Natural killer cell (primary cell): ENCODE measurements at regions not wholly inside any gene's neighbourhood (a gene's known extent, or its start where the extent isn't known, plus 50 kb on each side); places are given as distances from the start of the nearest gene placed in this dataset.

Experiments
- ATAC-seq, 3 donors: fragments of 150-1000 bp in 2 of 3; fragments of 200-7000 bp in 1 of 3; cut with Tn5 transposase; 1 replicate in 1 of 3; 2 replicates in 2 of 3; pipeline ENCODE4 v1.10.0; 2021; ENCODE audit warnings: mild to moderate bottlenecking in 2 of 3, moderate library complexity in 2 of 3
- DNase-seq, 2 donors: peaks; one replicate each; pipeline versions ENCODE4 v3.0.0 to v3.0.0-alpha.2; 2013 to 2021; ENCODE audit warnings: mixed read lengths in 1 of 2
- H3K27ac ChIP-seq: one replicate; pipeline ENCODE4 v1.5.1; 2013; ENCODE audit warnings: mild to moderate bottlenecking, low read length
- H3K27me3 ChIP-seq: one replicate; pipeline ENCODE4 v1.6.1; 2013; ENCODE audit warnings: low read length; ENCODE audit not compliant: control insufficient read depth, insufficient read depth
- H3K36me3 ChIP-seq: one replicate; pipeline ENCODE4 v1.6.1; 2013; ENCODE audit warnings: low read length; ENCODE audit not compliant: control insufficient read depth, insufficient read depth
- H3K4me1 ChIP-seq: one replicate; pipeline ENCODE4 v1.6.1; 2013; ENCODE audit warnings: low read length; ENCODE audit not compliant: control insufficient read depth, insufficient read depth
- H3K4me3 ChIP-seq: one replicate; pipeline ENCODE4 v1.5.1; 2013; ENCODE audit warnings: low read length
- H3K9me3 ChIP-seq: one replicate; pipeline ENCODE4 v1.6.1; 2013; ENCODE audit warnings: low read length; ENCODE audit not compliant: control insufficient read depth, insufficient read depth
- H3K27ac Mint-ChIP-seq, 2 donors: one replicate each; pipeline ENCODE4 v1.8.0; 2022; ENCODE audit warnings: mild to moderate bottlenecking in 2 of 2, mixed read lengths in 2 of 2, moderate library complexity in 1 of 2
- H3K27me3 Mint-ChIP-seq, 2 donors: one replicate each; pipeline ENCODE4 v1.8.0; 2022; ENCODE audit warnings: low read depth in 2 of 2, mixed read lengths in 2 of 2
- H3K36me3 Mint-ChIP-seq: one replicate; pipeline ENCODE4 v1.8.0; 2022; ENCODE audit warnings: mixed read lengths
- H3K4me1 Mint-ChIP-seq, 2 donors: one replicate each; pipeline ENCODE4 v1.8.0; 2022; ENCODE audit warnings: mixed read lengths in 2 of 2
- H3K4me3 Mint-ChIP-seq: one replicate; pipeline ENCODE4 v1.8.0; 2022; ENCODE audit warnings: mild to moderate bottlenecking, moderate library complexity, mixed read lengths
- H3K9me3 Mint-ChIP-seq, 2 donors: one replicate each; pipeline ENCODE4 v1.8.0; 2022; ENCODE audit warnings: mixed read lengths in 2 of 2
- CTCF ChIP-seq: fragments of 200-600 bp; IDR thresholded peaks from one replicate; pipeline ENCODE4 v1.8.0; 2022; ENCODE audit warnings: antibody characterized with exemption
- whole genome bisulfite sequencing: methylation state at CpG from one replicate; pipeline ENCODE4 v1.1.7; 2013; ENCODE audit warnings: missing lambda C conversion rate; ENCODE audit not compliant: insufficient coverage; 5-methylcytosine and 5-hydroxymethylcytosine counted together
- intact Hi-C: fragments of 100-400 bp; cut with micrococcal nuclease; formaldehyde crosslinking; loops from one replicate; pipeline ENCODE4 v1.14.2; 2022

DNA sequence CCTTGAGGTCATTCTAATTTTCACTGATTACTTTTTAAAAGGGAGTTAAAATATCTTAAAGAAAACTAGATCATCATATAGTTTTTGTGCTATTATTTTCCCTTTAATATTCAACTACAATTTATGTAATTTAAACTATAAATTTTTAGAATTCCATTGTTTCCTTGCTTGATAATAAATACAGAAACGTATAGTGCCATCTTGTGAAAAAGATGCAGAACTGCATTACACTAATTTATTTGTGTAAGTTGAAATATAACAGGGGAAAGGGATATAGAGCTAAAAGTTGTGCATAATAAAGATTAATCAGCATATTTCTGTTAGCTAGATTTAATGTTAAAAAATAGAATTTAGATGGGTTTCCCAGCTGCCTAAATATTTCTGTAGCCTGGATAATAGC lies 61.5 kb upstream of the TDRD3 start:
- DNase-seq (peak in 1 of 2 donors; percentile 7), ATAC-seq (no peak)
- no peaks in the 10 kb centered on the region for H3K4me1 Mint-ChIP-seq
- WGBS, result 20% methylated on average over 1 of the region's 1 CpG
- TF ChIP-seq CTCF, result peak; percentile 40
- no peak overlapping the region for H3K27ac Mint-ChIP-seq
- Histone ChIP-seq H3K27ac (no peak overlapping the region), H3K4me3 (no peak overlapping the region), H3K4me1 (no peaks in the 10 kb centered on the region), H3K36me3 (no peaks in the 10 kb centered on the region), H3K27me3 (peaks cover 4% of the 10 kb centered on the region), H3K9me3 (no peaks in the 10 kb centered on the region)
- H3K9me3 Mint-ChIP-seq, result no peaks in the 10 kb centered on the region
- intact Hi-C loops, result loop anchor here (10.0 kb wide), 1 partner anchor 941 kb away; no protein-coding TSS in a partner anchor
- no peak overlapping the region for H3K4me3 Mint-ChIP-seq
- peaks cover 18 to 26% of the 10 kb centered on the region in 2 donors for H3K27me3 Mint-ChIP-seq
- H3K36me3 Mint-ChIP-seq, result no peaks in the 10 kb centered on the region

DNA sequence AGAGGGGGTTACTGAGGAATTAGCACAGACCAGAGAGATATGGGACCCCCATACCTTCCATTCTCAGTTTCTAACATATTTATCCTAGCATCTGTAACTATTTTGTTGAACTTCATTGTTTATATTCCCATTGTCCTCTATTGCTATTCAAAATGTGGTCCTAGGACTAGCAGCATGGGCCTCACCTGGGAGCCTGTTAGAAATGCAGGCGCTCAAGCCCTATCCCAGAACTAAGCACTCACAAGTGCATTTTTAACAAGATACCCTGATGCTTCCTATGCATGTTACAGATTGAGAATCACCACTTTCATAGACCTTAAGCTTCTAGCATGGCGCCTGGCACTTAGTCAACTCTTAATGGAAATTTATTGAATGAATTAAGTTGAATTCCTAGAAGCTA lies 58.3 kb upstream of the TDRD3 start:
- no peaks in the 10 kb centered on the region for H3K4me1 Mint-ChIP-seq
- no peak for DNase-seq
- 95% methylated on average over 2 of the region's 2 CpGs for WGBS
- no peaks in the 10 kb centered on the region for H3K36me3 Mint-ChIP-seq
- H3K4me3 ChIP-seq, result no peak overlapping the region
- H3K27me3 ChIP-seq, result peaks cover 4% of the 10 kb centered on the region
- H3K27me3 Mint-ChIP-seq, result peaks cover 22 to 24% of the 10 kb centered on the region in 2 donors
- H3K4me3 Mint-ChIP-seq, result no peak overlapping the region
- no peak overlapping the region for H3K27ac ChIP-seq
- H3K9me3 Mint-ChIP-seq, result peaks cover 0 to 2% of the 10 kb centered on the region in 2 donors
- intact Hi-C loops, result loop anchor here (10.0 kb wide), 1 partner anchor 944 kb away; no protein-coding TSS in a partner anchor
- no peak overlapping the region for H3K27ac Mint-ChIP-seq
- TF ChIP-seq CTCF, result no peak
- ATAC-seq, result no peak
- H3K4me1 ChIP-seq, result no peaks in the 10 kb centered on the region
- no peaks in the 10 kb centered on the region for H3K9me3 ChIP-seq
- no peaks in the 10 kb centered on the region for H3K36me3 ChIP-seq

DNA sequence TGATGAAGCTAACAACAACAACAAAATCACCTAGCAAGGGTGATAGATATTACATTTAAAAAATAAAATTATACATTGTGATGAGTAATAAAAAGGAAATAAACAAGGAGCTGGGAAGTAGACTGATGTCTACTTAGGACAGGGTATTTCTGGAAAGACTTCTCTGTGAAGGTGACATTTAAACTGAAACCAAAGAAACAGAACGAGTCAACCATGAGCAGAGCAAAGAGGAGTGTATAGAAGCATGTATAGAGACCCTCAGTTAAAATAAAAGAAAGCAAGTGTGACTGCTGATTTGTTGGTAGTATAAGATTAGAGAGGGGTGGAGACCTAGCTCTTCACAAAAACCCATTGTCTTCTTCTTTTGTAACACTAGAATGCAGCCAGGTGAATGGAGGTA lies 53.0 kb upstream of the TDRD3 start:
- Mint-ChIP-seq H3K9me3 (peaks cover 0 to 5% of the 10 kb centered on the region in 2 donors), H3K27me3 (peaks cover 29 to 42% of the 10 kb centered on the region in 2 donors), H3K4me1 (no peaks in the 10 kb centered on the region), H3K4me3 (no peak overlapping the region), H3K27ac (no peak overlapping the region), H3K36me3 (no peaks in the 10 kb centered on the region)
- H3K4me3 ChIP-seq, result no peak overlapping the region
- no peaks in the 10 kb centered on the region for H3K4me1 ChIP-seq
- WGBS, result 64% methylated on average over 1 of the region's 1 CpG
- intact Hi-C loops, result no loop called here
- no peaks in the 10 kb centered on the region for H3K36me3 ChIP-seq
- H3K27ac ChIP-seq, result no peak overlapping the region
- TF ChIP-seq CTCF, result no peak
- H3K9me3 ChIP-seq, result no peaks in the 10 kb centered on the region
- DNase-seq (no peak), ATAC-seq (no peak)
- no peaks in the 10 kb centered on the region for H3K27me3 ChIP-seq

DNA sequence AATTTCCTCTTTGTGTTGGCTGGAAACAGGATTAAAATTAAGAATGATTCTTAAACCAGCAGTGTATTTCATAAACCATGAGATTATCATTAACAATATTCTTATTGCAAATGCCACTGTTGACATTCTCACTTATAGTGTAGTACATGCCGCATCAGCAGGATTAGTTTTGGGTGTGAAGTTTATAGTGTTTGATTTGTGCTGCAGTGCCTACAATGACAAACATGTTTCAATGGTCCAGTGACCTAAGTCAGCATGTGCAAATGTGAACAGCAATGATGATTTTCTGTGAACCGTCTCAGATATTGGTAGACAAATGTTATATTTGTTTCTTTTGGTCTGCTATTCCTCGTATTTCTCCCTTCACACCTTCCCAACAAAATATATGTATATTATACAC lies 49.8 kb upstream of the TDRD3 start:
- Histone ChIP-seq H3K27ac (no peak overlapping the region), H3K4me1 (no peaks in the 10 kb centered on the region), H3K36me3 (no peaks in the 10 kb centered on the region), H3K9me3 (no peaks in the 10 kb centered on the region), H3K27me3 (no peaks in the 10 kb centered on the region), H3K4me3 (no peak overlapping the region)
- no peaks in the 10 kb centered on the region for H3K4me1 Mint-ChIP-seq
- WGBS, result 100% methylated on average over 1 of the region's 3 CpGs
- no peak for ATAC-seq
- H3K9me3 Mint-ChIP-seq, result peaks cover 0 to 3% of the 10 kb centered on the region in 2 donors
- H3K27me3 Mint-ChIP-seq, result peaks cover 29 to 38% of the 10 kb centered on the region in 2 donors
- H3K4me3 Mint-ChIP-seq, result no peak overlapping the region
- intact Hi-C loops, result no loop called here
- no peak for TF ChIP-seq CTCF
- H3K27ac Mint-ChIP-seq, result no peak overlapping the region
- no peaks in the 10 kb centered on the region for H3K36me3 Mint-ChIP-seq
- DNase-seq, result no peak
